Activated CD8-positive, alpha-beta memory T cell treated with anti-CD3 and anti-CD28 coated beads for 24 hours (primary cell): ENCODE measurements at regions not wholly inside any gene's neighbourhood (a gene's known extent, or its start where the extent isn't known, plus 50 kb on each side); places are given as distances from the start of the nearest gene placed in this dataset.

Experiments
- DNase-seq: peaks from one replicate; pipeline ENCODE4 v3.0.0-alpha.2; 2020

DNA sequence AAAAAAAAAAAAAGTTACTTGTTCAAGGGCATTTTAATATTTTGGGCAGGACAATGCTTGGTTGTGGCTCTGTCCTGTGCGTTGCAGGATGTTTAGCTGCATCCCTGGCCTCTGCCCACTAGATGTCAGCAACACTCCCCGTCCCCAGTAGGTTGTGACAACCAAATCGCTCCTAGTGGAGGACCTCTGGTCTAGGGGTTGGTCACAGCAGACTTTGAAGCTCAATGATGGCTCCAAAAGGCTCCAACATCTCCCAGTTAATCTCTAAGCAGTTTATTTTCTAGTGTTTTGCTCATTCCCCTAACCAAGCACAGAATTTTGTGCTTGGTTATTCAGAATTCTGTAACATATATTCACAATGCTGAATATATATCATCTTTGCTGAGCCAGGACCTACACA is 67.0 kb downstream of the CHRNA1 start:
- peak; percentile 80 for DNase-seq

GRCh38 chr2:174694920-174695319 is 69.4 kb downstream of the CHRNA1 start:
- DNase-seq: no peak

- no peak for DNase-seq
Measured at GRCh38 chr2:174694196-174694878, 69.9 kb downstream of the CHRNA1 start.

- no peak for DNase-seq
Measured at GRCh38 chr2:174693344-174693743, 70.9 kb downstream of the CHRNA1 start.

- no peak for DNase-seq
Measured at GRCh38 chr2:174692256-174692919, 71.9 kb downstream of the CHRNA1 start.

DNA sequence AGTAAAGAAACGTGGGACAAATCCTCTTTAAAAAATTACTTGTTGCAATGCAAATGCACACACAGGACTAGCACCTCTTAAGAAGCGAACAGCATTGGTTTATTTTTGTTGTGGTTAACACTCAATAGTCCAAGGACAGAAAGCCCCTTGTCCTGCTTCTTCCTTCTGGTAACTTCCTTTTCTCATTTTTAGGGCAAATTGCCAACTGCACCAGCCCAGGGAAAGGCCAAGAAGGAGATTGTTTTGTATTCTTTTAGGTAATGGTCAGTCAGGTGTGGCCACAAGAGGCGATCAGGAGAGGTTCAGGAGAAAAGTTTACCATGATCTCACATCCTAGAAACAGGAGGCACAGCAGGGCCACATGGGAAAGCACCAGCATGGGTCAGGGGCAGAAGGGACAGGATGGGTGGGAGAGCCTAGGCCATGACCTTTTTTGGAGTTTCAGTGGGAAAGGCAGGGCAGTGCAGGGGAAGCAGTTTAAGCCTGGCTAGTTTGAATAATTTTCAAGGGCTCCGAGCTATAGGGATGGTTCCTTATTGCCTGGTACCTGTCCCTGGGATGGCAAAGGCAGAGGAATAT is 73.0 kb downstream of the CHRNA1 start:
- DNase-seq: no peak

GRCh38 chr2:174690026-174690425 is 74.2 kb downstream of the CHRNA1 start:
- DNase-seq: no peak

GRCh38 chr2:174688079-174688478 is 76.2 kb downstream of the CHRNA1 start:
- no peak for DNase-seq

DNA sequence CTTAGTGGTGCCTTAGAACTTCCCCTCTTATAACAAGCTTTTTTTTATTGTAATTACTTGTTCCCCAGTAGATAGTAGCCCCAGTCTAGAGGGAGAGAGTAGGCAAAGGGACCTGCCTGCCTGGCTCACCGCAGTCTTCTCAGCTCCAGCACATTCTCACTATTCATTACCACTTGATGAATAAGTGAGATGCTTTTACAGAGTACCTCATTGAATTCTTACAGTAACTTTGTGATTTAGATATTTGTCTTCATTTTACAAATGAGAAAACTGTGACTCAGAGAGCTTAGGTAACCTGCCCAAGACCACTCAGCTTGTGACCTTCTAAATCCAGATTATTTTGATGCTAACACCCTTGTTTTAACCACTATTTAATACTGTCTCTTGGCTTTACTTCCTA is 77.8 kb downstream of the CHRNA1 start:
- peak; percentile 49 for DNase-seq

GRCh38 chr2:174683392-174683759 is 80.9 kb downstream of the CHRNA1 start:
- peak; percentile 73 for DNase-seq

GRCh38 chr2:174682578-174683391 is 81.5 kb downstream of the CHRNA1 start:
- peak; percentile 88 for DNase-seq

DNA sequence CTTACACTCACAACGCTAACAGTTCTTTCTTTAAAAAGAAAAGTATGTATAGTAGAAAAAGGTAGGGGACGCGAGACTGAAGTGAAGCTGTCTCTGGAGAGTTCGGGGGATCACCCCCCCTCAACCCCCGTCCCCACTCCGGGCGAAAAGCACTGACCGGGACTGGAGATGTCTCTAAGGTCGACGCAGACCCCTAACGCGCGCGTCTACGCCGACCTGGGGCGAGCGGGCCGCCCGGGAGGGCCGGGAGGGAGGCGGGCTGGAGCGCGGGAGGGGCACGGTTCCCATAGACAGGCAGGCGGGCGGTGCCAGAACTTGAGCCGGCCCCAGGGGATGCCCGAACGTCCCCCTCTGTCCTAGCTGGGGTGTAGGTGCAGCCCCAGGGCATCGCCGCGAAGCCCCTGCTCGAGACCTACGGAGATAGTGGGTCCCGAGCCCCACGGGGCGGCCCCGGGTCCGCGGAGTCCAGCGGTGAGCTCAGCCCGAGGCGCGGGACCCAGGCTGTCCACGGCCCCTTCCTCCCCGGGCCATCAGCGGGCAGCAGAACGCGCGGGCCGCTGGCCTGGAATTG is 82.2 kb downstream of the CHRNA1 start:
- DNase-seq: peak; percentile 81

- peak; percentile 56 for DNase-seq
Measured at GRCh38 chr2:174681099-174682006, 82.9 kb downstream of the CHRNA1 start.

DNA sequence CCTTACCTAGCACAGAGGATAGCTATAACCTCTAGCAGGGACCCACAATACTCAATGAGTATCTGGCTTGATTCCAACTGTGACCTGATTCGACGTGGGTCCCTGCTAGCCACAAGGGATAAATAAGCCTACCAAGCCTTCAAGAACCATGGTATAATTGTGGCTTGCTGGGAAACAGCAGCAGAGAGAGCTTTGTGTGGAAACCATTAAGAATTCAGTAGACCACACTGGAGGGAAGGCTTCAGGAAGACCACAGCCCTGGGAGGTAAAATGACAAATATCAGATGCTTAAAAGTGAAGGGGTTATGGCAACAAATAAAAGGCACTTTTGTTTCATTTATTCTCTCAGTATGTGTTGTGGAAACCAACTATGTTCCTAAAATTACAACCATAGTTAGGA is 82.6 kb upstream of the WIPF1 start:
- DNase-seq: peak; percentile 47

- peak; percentile 58 for DNase-seq
Measured at GRCh38 chr2:174678395-174678794, 80.8 kb upstream of the WIPF1 start.

DNA sequence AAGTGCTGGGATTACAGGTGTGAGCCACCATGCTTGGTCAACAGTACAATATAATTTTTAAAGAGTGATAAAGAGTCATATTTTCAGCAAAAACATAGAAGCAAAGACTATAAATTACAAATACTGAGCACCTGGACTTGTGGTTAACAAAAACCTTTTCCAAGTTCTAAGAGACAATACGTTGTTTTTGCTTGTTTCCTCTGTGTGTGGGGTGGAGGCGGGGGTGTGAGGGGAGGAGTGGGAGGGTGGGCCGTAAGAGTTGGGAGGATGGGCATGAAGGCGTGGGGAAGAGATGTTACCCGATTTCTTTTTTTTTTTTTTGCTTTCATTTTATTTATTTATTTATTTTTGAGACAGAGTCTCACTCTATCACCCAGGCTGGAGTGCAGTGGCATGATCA is 78.0 kb upstream of the WIPF1 start:
- DNase-seq: no peak

DNA sequence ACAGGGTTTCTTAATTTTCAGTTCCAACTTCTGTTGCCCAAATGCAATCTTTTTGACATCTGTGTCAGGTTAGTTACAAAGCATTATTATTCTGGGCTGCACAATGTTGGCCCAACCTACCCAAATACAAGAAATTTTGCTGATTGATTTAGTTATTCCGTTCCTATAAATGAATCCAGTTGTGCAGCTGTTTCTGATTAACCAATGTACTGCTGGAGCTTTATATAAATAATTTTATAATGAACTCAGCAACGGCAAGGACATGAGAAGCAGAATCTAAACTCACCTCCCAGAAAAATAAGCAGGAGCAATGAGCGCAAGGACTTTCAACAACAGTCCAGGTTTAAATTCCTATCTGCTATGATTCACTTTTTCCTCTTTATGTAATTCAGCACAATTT is 76.3 kb upstream of the WIPF1 start:
- DNase-seq: no peak

- no peak for DNase-seq
Measured at GRCh38 chr2:174673440-174673839, 75.8 kb upstream of the WIPF1 start.

DNA sequence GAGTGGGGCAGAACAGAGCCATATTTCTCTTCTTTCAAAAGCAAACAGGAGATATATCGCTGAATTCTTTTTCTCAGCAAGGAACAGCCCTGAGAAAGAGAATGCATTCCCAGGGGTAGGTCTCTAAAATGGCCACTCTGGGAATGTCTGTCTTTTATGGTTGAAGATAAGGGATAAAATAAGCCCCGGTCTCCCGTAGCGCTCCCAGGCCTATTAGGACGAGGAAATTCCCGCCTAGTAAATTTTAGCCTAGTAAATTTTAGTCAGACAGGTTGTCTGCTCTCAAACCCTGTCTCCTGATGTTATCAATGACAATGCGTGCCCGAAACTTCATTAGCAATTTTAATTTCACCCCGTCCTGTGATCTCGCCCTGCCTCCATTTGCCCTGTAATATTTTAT is 73.9 kb upstream of the WIPF1 start:
- DNase-seq: peak; percentile 21

GRCh38 chr2:174670446-174670845 is 72.8 kb upstream of the WIPF1 start:
- DNase-seq: no peak

GRCh38 chr2:174669336-174669735 is 71.7 kb upstream of the WIPF1 start:
- no peak for DNase-seq

DNA sequence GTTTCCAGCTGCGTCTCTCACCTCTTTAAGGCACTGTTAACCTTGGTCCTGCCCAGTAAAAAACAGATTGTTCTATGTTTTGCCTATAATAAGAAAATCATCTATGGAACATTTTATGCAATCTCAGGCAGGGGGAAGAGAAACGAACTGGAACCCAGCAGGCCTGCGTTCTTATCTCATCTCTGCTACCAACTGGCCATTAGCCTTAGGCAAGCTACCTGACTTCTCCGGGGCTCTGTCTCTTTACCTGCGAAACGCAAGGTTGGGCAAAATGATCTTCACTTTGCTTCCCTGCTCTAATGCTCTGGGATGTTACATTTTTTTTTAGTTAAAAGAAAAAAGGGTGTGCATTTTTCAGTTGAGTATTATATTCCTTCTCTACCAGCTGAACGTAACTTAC is 70.5 kb upstream of the WIPF1 start:
- DNase-seq: no peak
